ENCODE measurements at regions not wholly inside any gene's neighbourhood (a gene's known extent, or its start where the extent isn't known, plus 50 kb on each side); places are given as distances from the start of the nearest gene placed in this dataset.
"Not testable (repeated sequence)": the region's sequence is repeated elsewhere in the genome, so short reads cannot be mapped to it uniquely, and the experiment has no call there.

- no peaks in the 10 kb centered on the region for H3K27me3 Mint-ChIP-seq (ENCODE audit: low read depth)
- no peak for ATAC-seq (replicated peaks in 1 of 2)
- H3K4me1 Mint-ChIP-seq (ENCODE audit: low read depth): no peaks in the 10 kb centered on the region
- no peak for DNase-seq
- peaks cover 3 to 4% of the 10 kb centered on the region in 2 donors for H3K9me3 Mint-ChIP-seq
- H3K4me3 Mint-ChIP-seq: no peak overlapping the region
- H3K36me3 Mint-ChIP-seq (ENCODE audit: insufficient read depth in 2 of 2): no peaks in the 10 kb centered on the region
- H3K27ac Mint-ChIP-seq: no peak overlapping the region
These were observed 265.0 kb upstream of the EPHA7 start for GRCh38 chr6:93684339-93684738.

- DNase-seq (no peak), ATAC-seq (replicated peaks in 1 of 2) (no peak)
- H3K4me3 Mint-ChIP-seq: no peak overlapping the region
- no peaks in the 10 kb centered on the region for H3K36me3 Mint-ChIP-seq (ENCODE audit: insufficient read depth in 2 of 2)
- H3K9me3 Mint-ChIP-seq: peaks cover 1 to 9% of the 10 kb centered on the region in 2 donors
- no peaks in the 10 kb centered on the region for H3K4me1 Mint-ChIP-seq (ENCODE audit: low read depth)
- no peak overlapping the region for H3K27ac Mint-ChIP-seq
- no peaks in the 10 kb centered on the region for H3K27me3 Mint-ChIP-seq (ENCODE audit: low read depth)
These were observed 260.5 kb upstream of the EPHA7 start for GRCh38 chr6:93679836-93680235.

GRCh38 chr6:93678841-93679454 lies 259.6 kb upstream of the EPHA7 start:
- Mint-ChIP-seq H3K36me3 (ENCODE audit: insufficient read depth in 2 of 2) (no peaks in the 10 kb centered on the region), H3K27ac (no peak overlapping the region), H3K4me1 (ENCODE audit: low read depth) (no peaks in the 10 kb centered on the region), H3K4me3 (no peak overlapping the region), H3K9me3 (peaks cover 1 to 6% of the 10 kb centered on the region in 2 donors), H3K27me3 (ENCODE audit: low read depth) (no peaks in the 10 kb centered on the region)
- DNase-seq (no peak), ATAC-seq (replicated peaks in 1 of 2) (no peak)

DNA sequence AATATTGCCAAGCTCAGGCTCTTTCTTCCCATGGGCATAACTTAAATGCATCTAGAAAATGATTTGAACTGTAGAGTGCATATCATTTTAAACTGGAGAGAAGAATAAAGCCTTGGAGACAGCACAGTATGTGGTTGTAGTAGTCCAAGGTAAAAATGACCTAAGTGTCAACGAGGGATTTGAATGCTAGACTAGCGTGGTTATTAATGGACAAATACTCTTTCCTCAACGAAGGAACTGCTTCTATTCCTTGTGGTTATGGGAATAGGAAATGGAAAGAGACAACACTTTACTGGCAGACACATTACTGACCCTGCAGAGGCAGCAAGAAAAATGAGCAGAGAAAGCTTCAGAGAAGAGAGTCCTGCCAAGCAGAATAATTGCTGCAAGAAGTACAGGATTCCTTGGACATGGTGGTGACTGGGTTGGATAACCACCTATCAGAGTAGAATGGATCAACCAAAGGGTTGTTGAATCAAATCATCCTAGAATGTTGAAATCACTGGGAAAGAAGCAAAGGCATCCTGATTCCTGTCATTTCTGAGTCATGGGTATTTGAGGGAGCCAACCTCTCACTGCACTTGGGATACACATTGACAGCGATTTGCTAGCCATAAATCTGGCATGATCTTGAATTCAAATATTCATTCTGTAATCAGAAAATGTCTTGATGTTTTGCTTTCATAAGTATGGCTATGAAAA lies 258.1 kb upstream of the EPHA7 start:
- no peaks in the 10 kb centered on the region for H3K27me3 Mint-ChIP-seq (ENCODE audit: low read depth)
- DNase-seq (no peak), ATAC-seq (replicated peaks in 1 of 2) (no peak)
- H3K4me3 Mint-ChIP-seq: no peak overlapping the region
- H3K36me3 Mint-ChIP-seq (ENCODE audit: insufficient read depth in 2 of 2): no peaks in the 10 kb centered on the region
- H3K4me1 Mint-ChIP-seq (ENCODE audit: low read depth): no peaks in the 10 kb centered on the region
- H3K27ac Mint-ChIP-seq: no peak overlapping the region
- peaks cover 1 to 6% of the 10 kb centered on the region in 2 donors for H3K9me3 Mint-ChIP-seq

GRCh38 chr6:93676581-93676980 lies 257.2 kb upstream of the EPHA7 start:
- no peaks in the 10 kb centered on the region for H3K27me3 Mint-ChIP-seq (ENCODE audit: low read depth)
- H3K4me3 Mint-ChIP-seq: no peak overlapping the region
- no peak for ATAC-seq (replicated peaks in 1 of 2)
- no peak overlapping the region for H3K27ac Mint-ChIP-seq
- DNase-seq: no peak
- H3K9me3 Mint-ChIP-seq: peaks cover 1 to 4% of the 10 kb centered on the region in 2 donors
- no peaks in the 10 kb centered on the region for H3K4me1 Mint-ChIP-seq (ENCODE audit: low read depth)
- no peaks in the 10 kb centered on the region for H3K36me3 Mint-ChIP-seq (ENCODE audit: insufficient read depth in 2 of 2)

- Mint-ChIP-seq H3K9me3 (peaks cover 1 to 4% of the 10 kb centered on the region in 2 donors), H3K4me3 (no peak overlapping the region), H3K27ac (no peak overlapping the region), H3K4me1 (ENCODE audit: low read depth) (no peaks in the 10 kb centered on the region), H3K36me3 (ENCODE audit: insufficient read depth in 2 of 2) (no peaks in the 10 kb centered on the region), H3K27me3 (ENCODE audit: low read depth) (no peaks in the 10 kb centered on the region)
- no peak for ATAC-seq (replicated peaks in 1 of 2)
- no peak for DNase-seq
These were observed 256.6 kb upstream of the EPHA7 start for GRCh38 chr6:93675856-93676417.

DNA sequence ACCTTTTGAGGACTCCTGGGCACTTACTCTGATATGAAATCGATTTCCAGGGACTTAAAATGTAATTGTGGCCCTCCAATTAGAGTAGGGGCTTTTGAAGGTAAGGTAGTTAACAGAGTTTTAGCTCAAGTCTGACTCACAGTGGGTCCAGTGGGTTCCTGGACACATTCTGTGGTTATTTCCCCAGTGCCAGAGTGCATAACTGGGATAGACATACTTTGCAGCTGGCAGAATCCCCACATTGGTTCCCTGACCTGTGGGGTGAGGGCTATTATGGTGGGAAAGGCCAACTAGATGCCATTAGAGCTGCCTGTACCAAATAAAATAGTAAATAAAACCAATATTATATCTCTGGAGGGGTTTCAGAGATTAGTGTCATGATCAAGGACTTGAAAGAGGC lies 243.8 kb upstream of the EPHA7 start:
- H3K4me1 Mint-ChIP-seq (ENCODE audit: low read depth): no peaks in the 10 kb centered on the region
- no peak overlapping the region for H3K4me3 Mint-ChIP-seq
- H3K27ac Mint-ChIP-seq: no peak overlapping the region
- no peaks in the 10 kb centered on the region for H3K27me3 Mint-ChIP-seq (ENCODE audit: low read depth)
- ATAC-seq (replicated peaks in 1 of 2): no peak
- H3K9me3 Mint-ChIP-seq: peaks cover 12% of the 10 kb centered on the region in 2 donors
- DNase-seq: no peak
- H3K36me3 Mint-ChIP-seq (ENCODE audit: insufficient read depth in 2 of 2): no peaks in the 10 kb centered on the region

DNA sequence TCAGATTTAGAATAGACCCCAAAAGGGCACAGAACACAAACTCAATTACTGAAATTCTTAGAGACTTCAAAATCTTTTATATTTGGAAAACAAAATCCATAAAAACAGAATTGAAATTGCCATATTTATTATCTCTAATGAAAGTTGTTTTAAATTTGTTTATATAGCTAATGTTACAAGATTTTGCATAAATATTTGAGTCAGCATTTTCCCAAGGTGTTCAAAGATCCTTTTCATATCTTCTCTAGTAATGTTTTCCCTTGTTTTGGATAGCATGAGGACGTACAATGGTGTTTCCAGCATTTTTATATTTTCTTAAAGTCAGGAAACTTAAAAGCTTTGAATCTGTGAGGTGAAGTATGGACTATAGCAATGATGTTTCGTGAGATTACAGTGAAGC lies 235.2 kb upstream of the EPHA7 start:
- Mint-ChIP-seq H3K27ac (no peak overlapping the region), H3K4me1 (ENCODE audit: low read depth) (no peaks in the 10 kb centered on the region), H3K27me3 (ENCODE audit: low read depth) (no peaks in the 10 kb centered on the region), H3K4me3 (no peak overlapping the region), H3K36me3 (ENCODE audit: insufficient read depth in 2 of 2) (no peaks in the 10 kb centered on the region), H3K9me3 (peaks cover 0 to 6% of the 10 kb centered on the region in 2 donors)
- DNase-seq (no peak), ATAC-seq (replicated peaks in 1 of 2) (no peak)

DNA sequence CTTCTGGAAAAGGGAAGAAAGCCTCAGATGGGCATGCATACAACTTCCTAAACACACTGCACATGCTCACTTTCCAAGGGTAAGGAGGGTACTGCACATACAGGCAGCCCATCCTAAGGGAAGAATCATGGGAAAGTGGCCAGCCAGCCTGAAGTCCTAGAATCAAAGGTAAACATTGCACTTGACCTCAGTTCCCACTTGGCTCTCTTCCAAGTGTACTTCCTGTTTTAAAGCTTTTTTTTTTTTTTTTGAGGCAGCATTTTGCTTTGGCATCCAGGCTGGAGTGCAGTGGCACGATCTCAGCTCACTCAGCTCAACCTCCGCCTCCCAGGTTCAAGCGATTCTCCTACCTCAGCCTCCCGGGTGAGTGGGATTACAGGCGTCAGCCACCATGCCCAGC lies 225.3 kb upstream of the EPHA7 start:
- DNase-seq (no peak), ATAC-seq (replicated peaks in 1 of 2) (no peak)
- H3K27ac Mint-ChIP-seq: no peak overlapping the region
- H3K9me3 Mint-ChIP-seq: peaks cover 1 to 7% of the 10 kb centered on the region in 2 donors
- no peaks in the 10 kb centered on the region for H3K27me3 Mint-ChIP-seq (ENCODE audit: low read depth)
- H3K4me1 Mint-ChIP-seq (ENCODE audit: low read depth): no peaks in the 10 kb centered on the region
- H3K4me3 Mint-ChIP-seq: no peak overlapping the region
- H3K36me3 Mint-ChIP-seq (ENCODE audit: insufficient read depth in 2 of 2): no peaks in the 10 kb centered on the region

- ATAC-seq (replicated peaks in 1 of 2) (no peak), DNase-seq (no peak)
- Mint-ChIP-seq H3K27me3 (ENCODE audit: low read depth) (no peaks in the 10 kb centered on the region), H3K4me1 (ENCODE audit: low read depth) (no peaks in the 10 kb centered on the region), H3K9me3 (peaks cover 5 to 6% of the 10 kb centered on the region in 2 donors), H3K27ac (no peak overlapping the region), H3K4me3 (no peak overlapping the region), H3K36me3 (ENCODE audit: insufficient read depth in 2 of 2) (no peaks in the 10 kb centered on the region)
These were observed 219.8 kb upstream of the EPHA7 start for GRCh38 chr6:93639126-93639525.

DNA sequence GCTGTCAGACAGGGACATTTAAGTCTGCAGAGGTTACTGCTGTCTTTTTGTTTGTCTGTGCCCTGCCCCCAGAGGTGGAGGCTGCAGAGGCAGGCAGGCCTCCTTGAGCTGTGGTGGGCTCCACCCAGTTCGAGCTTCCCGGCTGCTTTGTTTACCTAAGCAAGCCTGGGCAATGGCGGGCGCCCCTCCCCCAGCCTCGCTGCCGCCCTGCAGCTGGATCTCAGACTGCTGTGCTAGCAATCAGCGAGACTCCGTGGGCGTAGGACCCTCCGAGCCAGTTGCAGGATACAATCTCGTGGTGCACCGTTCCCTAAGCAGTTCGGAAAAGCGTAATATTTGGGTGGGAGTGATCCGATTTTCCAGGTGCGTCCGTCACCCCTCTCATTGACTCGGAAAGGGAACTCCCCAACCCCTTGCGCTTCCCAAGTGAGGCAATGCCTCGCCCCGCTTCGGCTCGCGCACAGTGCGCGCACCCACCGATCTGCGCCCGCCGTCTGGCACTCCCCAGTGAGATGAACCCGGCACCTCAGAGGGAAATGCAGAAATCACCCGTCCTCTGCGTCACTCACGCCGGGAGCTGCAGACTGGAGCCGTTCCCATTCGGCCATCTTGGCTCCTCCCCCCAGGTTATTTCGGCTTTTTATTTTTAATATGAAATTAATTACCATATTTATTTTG lies 217.8 kb upstream of the EPHA7 start:
- H3K4me3 Mint-ChIP-seq; H3K9me3 Mint-ChIP-seq; H3K27me3 Mint-ChIP-seq (ENCODE audit: low read depth); H3K27ac Mint-ChIP-seq; ATAC-seq (replicated peaks in 1 of 2); H3K4me1 Mint-ChIP-seq (ENCODE audit: low read depth); DNase-seq; H3K36me3 Mint-ChIP-seq (ENCODE audit: insufficient read depth in 2 of 2): not testable (repeated sequence)

DNA sequence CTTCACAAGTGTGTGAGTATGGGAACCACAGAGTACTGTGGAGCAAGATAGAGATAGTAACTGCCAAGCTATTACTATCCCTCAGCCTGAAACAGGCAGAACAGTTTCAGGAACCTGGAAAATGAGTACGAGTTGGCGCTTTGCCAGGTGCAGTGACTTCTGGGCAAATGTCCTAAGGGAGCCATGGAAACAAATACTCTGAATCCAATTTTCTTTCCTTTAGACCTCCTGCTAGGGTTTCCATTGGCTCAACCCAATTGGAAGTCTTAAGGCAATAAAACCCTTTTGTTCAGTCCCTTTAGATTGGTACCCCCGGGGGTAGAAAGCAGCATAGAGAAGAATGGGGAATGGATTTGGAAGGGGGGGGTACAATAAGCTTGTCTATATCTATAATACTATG lies 205.0 kb upstream of the EPHA7 start:
- no peak for DNase-seq
- Mint-ChIP-seq H3K9me3 (peaks cover 14 to 15% of the 10 kb centered on the region in 2 donors), H3K4me1 (ENCODE audit: low read depth) (no peaks in the 10 kb centered on the region)

GRCh38 chr6:93621442-93621841 lies 202.1 kb upstream of the EPHA7 start:
- no peaks in the 10 kb centered on the region for H3K36me3 Mint-ChIP-seq (ENCODE audit: insufficient read depth in 2 of 2)
- no peaks in the 10 kb centered on the region for H3K4me1 Mint-ChIP-seq (ENCODE audit: low read depth)
- DNase-seq: no peak
- no peak overlapping the region for H3K4me3 Mint-ChIP-seq
- peaks cover 8 to 16% of the 10 kb centered on the region in 2 donors for H3K9me3 Mint-ChIP-seq
- no peak for ATAC-seq (replicated peaks in 1 of 2)
- no peak overlapping the region for H3K27ac Mint-ChIP-seq
- H3K27me3 Mint-ChIP-seq (ENCODE audit: low read depth): no peaks in the 10 kb centered on the region

More for the DNA sequence above, 205.0 kb upstream of the EPHA7 start:
- no peak for ATAC-seq (replicated peaks in 1 of 2)
- Mint-ChIP-seq H3K27me3 (ENCODE audit: low read depth) (no peaks in the 10 kb centered on the region), H3K36me3 (ENCODE audit: insufficient read depth in 2 of 2) (no peaks in the 10 kb centered on the region), H3K27ac (no peak overlapping the region), H3K4me3 (no peak overlapping the region)

All from activated T-cell treated with anti-CD3 and anti-CD28 coated beads, Interleukin-2, amount 50 U/mL, for 72 hours (primary cell).